GM10248 (cell line): ENCODE measurements at regions not wholly inside any gene's neighbourhood (a gene's known extent, or its start where the extent isn't known, plus 50 kb on each side); places are given as distances from the start of the nearest gene placed in this dataset.
"Not testable (repeated sequence)": the region's sequence is repeated elsewhere in the genome, so short reads cannot be mapped to it uniquely, and the experiment has no call there.

Source experiments
- CTCF ChIA-PET: fragments of 300-600 bp; sonication (Branson Sonifier 250); formaldehyde crosslinking; extraction: SDS; loops from one replicate; lab custom pipeline; 2021; ENCODE audit warnings: antibody characterized with exemption; lab: Yijun Ruan, JAX
- POLR2A ChIA-PET: fragments of 350-650 bp; sonication (Branson Sonifier 250); formaldehyde crosslinking; extraction: SDS; loops from one replicate; lab custom pipeline; 2020; ENCODE audit warnings: antibody characterized with exemption; lab: Yijun Ruan, JAX
- DNase-seq: peaks from one replicate; pipeline ENCODE4 v3.0.0; 2012; ENCODE audit errors: extremely low spot score
- TF ChIP-seq, protein P1 (sequence below): IDR thresholded peaks from 2 replicates; pipeline ENCODE4 v1.5.1; 2012; ENCODE audit warnings: mild to moderate bottlenecking, low read depth; ENCODE audit errors: extremely low read depth, missing control alignments, control extremely low read depth

DNA sequence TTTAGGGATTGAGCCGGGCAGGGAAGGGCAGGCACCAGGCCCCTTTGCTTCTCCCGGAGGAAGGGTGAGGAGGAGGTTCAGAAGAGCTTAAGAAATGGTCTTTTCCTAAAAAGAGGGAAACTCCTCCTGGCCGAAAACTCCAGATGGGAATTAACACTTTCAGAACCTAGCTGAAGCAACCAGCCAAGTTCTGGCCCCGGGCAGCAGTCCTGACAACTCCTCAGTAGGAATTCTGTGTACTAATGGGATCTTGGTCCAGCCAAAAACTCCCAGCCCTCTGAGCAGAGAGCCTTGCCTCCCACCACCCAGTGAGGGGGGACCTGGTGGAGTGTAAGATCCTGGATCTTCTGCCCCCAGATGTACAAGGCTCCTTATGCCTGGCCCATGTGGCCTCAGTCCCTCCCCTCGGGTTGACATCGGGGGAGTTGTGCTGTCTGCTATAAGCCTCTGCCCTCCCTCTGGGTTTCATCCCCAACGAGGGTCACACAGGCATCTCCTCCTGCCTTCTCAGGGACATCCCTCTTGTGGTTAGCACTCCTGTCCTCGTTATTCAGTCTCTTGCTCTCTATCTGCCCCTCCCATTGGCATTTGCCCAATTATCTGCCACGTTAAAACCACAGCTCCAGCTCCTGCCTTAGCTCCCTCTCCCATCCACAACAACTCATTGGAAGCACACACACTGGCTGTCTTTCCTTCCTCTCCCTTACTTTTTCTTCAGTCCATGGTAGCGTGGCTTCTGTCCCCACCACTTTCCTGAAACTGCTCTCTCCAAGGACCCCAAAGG is 184.6 kb downstream of the CYP26B1 start:
- TF ChIP-seq, protein P1, sequence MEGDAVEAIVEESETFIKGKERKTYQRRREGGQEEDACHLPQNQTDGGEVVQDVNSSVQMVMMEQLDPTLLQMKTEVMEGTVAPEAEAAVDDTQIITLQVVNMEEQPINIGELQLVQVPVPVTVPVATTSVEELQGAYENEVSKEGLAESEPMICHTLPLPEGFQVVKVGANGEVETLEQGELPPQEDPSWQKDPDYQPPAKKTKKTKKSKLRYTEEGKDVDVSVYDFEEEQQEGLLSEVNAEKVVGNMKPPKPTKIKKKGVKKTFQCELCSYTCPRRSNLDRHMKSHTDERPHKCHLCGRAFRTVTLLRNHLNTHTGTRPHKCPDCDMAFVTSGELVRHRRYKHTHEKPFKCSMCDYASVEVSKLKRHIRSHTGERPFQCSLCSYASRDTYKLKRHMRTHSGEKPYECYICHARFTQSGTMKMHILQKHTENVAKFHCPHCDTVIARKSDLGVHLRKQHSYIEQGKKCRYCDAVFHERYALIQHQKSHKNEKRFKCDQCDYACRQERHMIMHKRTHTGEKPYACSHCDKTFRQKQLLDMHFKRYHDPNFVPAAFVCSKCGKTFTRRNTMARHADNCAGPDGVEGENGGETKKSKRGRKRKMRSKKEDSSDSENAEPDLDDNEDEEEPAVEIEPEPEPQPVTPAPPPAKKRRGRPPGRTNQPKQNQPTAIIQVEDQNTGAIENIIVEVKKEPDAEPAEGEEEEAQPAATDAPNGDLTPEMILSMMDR: no peak
- ChIA-PET CTCF (interaction anchor here (1.6 kb wide), 1 partner anchor 11 kb away, joined by 5 read pairs; no protein-coding TSS in a partner anchor), POLR2A (no interaction called here)
- no peak for DNase-seq

GRCh38 chr2:71962350-71962749 is 185.3 kb downstream of the CYP26B1 start:
- ChIA-PET CTCF (interaction anchor here (1.6 kb wide), 1 partner anchor 10 kb away, joined by 5 read pairs; no protein-coding TSS in a partner anchor), POLR2A (no interaction called here)
- TF ChIP-seq, protein P1: no peak
- no peak for DNase-seq

- TF ChIP-seq, protein P1: no peak
- ChIA-PET POLR2A (no interaction called here), CTCF (interaction anchor here (1.2 kb wide), 1 partner anchor 10 kb away, joined by 3 read pairs; no protein-coding TSS in a partner anchor)
- DNase-seq: no peak
Measured at GRCh38 chr2:71961289-71962027, 186.2 kb downstream of the CYP26B1 start.

- no peak for DNase-seq
- TF ChIP-seq, protein P1: no peak
- CTCF ChIA-PET: no interaction called here
- POLR2A ChIA-PET: no interaction called here
Measured at GRCh38 chr2:71959494-71959893, 188.2 kb downstream of the CYP26B1 start.

DNA sequence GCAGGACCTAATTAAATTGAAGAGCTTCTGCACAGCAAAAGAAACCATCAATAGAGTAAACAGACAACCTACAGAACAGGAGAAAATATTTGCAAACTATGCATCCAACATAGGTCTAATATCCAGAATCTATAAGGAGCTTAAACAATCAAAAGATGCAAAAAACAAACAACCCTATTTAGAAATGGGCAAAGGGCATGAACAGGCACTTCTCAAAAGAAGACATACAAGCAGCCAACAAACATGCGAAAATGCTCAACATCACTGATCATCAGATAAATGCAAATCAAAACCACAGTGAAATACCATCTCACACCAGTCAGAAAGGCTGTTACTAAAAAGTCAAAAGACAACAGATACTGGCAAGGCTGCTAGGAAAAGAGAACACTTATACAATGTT is 189.2 kb downstream of the CYP26B1 start:
- CTCF ChIA-PET, DNase-seq: not testable (repeated sequence)

GRCh38 chr2:71952572-71953188 is 195.0 kb downstream of the CYP26B1 start:
- TF ChIP-seq, protein P1: no peak
- no peak for DNase-seq
- ChIA-PET CTCF (interaction anchor here (0.8 to 3.3 kb wide), 3 partner anchors 11 to 27 kb away, joined by 3 to 15 read pairs (median 5); no protein-coding TSS in a partner anchor), POLR2A (no interaction called here)

More for the DNA sequence above, 189.2 kb downstream of the CYP26B1 start:
- POLR2A ChIA-PET: not testable (repeated sequence)
